Panc1 (cell line): ENCODE measurements at regions not wholly inside any gene's neighbourhood (a gene's known extent, or its start where the extent isn't known, plus 50 kb on each side); places are given as distances from the start of the nearest gene placed in this dataset.

Source experiments
- POLR2AphosphoS5 ChIP-seq: IDR thresholded peaks from 2 replicates; pipeline ENCODE4 v1.6.1; 2012; ENCODE audit warnings: mild to moderate bottlenecking, low read depth, low read length, moderate library complexity
- TCF7L2 ChIP-seq: IDR thresholded peaks from 2 replicates; pipeline ENCODE4 v1.6.1; 2011; ENCODE audit warnings: mild to moderate bottlenecking, low read depth, low read length, inconsistent platforms
- TF ChIP-seq, protein P1 (sequence below): fragments of 450-650 bp; IDR thresholded peaks from 2 replicates; pipeline ENCODE4 v1.5.1; 2017; ENCODE audit warnings: mild to moderate bottlenecking

DNA sequence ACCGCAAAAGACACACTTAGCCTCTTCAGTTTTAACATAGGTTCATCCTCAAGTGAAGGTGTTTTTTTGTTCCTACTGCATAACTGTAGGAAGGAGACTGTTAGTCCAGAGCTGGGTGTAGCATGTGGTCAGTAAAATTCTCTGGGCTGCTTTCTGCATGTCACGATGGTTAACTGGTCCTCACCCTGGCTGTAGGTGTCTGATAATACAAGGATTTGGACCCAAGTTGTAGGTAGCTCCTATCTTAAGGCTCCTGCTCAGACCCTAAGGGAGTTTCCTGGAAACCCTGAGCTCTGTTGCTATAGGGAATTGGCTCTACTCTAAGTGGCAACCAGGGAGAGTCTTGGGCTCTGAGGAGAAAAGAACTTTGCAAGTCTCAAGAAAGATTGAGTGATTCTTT is 112.9 kb downstream of the SAMD9 start:
- TF ChIP-seq, protein P1, sequence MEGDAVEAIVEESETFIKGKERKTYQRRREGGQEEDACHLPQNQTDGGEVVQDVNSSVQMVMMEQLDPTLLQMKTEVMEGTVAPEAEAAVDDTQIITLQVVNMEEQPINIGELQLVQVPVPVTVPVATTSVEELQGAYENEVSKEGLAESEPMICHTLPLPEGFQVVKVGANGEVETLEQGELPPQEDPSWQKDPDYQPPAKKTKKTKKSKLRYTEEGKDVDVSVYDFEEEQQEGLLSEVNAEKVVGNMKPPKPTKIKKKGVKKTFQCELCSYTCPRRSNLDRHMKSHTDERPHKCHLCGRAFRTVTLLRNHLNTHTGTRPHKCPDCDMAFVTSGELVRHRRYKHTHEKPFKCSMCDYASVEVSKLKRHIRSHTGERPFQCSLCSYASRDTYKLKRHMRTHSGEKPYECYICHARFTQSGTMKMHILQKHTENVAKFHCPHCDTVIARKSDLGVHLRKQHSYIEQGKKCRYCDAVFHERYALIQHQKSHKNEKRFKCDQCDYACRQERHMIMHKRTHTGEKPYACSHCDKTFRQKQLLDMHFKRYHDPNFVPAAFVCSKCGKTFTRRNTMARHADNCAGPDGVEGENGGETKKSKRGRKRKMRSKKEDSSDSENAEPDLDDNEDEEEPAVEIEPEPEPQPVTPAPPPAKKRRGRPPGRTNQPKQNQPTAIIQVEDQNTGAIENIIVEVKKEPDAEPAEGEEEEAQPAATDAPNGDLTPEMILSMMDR: no peak
- no peak for TF ChIP-seq POLR2AphosphoS5
- TF ChIP-seq TCF7L2: no peak
